Lung microvascular endothelial cell (primary cell): ENCODE measurements at regions not wholly inside any gene's neighbourhood (a gene's known extent, or its start where the extent isn't known, plus 50 kb on each side); places are given as distances from the start of the nearest gene placed in this dataset.

ENCODE experiments used
- DNase-seq, 2 donors: peaks; one replicate each; pipeline versions ENCODE4 v3.0.0 to v3.0.0-alpha.2; 2010; ENCODE audit warnings: low read depth in 2 of 2

- no peak for DNase-seq
These were observed 285.7 kb downstream of the RNF144B start for GRCh38 chr6:18672852-18673251.

DNA sequence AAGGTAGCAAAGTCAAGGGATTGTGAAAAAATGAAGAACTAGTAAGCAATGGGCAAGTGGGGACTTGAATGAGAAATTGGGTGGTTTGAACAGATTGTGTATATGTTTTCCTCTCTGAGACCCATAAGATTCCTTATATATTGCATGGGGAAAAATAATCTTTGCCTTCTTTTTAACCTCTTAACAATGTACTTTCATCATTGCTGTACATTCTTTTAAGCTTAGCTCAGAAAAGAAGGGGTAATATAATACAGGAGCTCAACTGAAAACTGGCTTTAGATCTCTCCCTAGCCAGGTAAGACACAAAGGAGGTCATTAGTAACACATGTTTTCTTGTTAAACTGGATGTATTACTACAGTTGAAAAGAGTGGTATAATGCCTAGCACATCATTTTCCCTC, 287.2 kb downstream of the RNF144B start:
- no peak for DNase-seq

GRCh38 chr6:18675881-18676280, 288.7 kb downstream of the RNF144B start:
- DNase-seq: no peak

- DNase-seq: no peak
These were observed 289.4 kb downstream of the RNF144B start for GRCh38 chr6:18676548-18676947.

GRCh38 chr6:18680842-18681241, 293.7 kb downstream of the RNF144B start:
- no peak for DNase-seq

GRCh38 chr6:18681832-18682503, 294.8 kb downstream of the RNF144B start:
- no peak for DNase-seq

DNA sequence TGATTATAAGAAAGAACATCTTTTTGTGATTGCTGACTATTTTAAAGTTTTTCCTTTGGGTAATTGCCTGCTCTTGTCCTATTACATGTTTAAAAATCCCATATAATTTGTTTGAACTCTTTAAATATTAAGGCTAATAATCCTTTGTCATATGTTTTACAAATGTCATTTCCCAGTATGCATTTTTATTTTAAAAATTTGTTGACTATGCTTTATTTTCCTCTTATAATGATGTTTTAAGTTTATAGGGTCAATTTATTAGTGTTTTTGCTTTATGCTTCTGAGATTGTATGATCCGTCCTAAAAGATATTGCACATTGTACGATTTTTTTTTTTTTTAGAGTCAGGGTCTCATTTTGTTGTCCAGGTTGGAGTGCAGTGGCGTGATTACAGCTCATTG, 297.2 kb downstream of the RNF144B start:
- no peak for DNase-seq

GRCh38 chr6:18692929-18693685, 306.0 kb downstream of the RNF144B start:
- no peak for DNase-seq

DNA sequence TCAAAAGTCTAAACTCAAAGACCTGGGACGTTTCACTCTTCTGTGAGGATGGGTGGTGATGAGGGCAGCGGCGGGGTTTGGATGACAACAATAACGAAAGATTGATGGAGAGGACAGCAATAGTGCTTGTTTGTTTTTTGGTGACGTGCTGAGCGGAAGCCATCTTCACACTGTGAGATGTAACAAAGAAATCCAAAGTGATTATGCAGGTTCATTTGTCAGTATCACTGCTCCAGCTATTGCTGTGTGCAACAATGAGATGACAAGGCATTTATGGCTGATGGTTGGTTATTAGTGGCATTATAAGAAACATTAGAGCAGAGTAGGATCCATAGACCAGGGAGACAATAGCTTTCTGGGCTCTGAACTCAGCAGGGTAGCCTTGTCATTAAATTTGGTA, 306.7 kb downstream of the RNF144B start:
- no peak for DNase-seq

GRCh38 chr6:18703546-18703945, 316.4 kb downstream of the RNF144B start:
- DNase-seq: no peak

DNA sequence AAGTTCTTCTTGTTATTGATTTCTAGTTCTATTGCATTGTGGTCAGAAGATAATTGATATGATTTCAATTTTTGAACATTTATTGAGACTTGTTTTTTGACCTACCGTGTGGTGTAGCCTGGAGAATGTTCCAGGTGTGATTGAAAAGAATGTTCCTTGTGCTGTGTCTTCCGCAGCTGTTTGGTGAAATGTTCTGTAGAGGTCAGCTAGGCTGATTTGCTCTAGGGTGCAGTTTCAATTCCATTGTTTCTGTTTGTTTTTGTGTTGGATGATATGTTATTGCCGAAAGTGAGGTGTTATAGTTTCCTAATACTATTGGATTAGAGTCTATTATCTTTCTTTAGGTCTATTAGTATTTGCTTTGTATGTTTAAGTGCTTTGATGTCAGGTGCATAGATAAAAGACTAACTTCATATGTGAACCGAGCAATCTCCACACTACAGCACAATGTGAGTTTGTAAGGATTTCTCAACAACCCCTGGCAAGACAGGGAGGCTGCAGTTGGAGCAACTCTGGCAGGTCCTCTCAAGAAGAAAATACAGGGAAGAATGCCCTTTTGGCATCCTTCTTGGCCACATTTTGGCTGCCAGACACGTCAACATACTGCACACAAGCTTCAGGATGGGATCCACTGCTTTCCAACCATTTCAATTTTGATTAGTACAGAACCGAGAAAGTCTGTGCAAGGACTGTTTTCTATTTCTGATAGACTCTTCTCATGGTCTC, 320.7 kb downstream of the RNF144B start:
- no peak for DNase-seq

DNA sequence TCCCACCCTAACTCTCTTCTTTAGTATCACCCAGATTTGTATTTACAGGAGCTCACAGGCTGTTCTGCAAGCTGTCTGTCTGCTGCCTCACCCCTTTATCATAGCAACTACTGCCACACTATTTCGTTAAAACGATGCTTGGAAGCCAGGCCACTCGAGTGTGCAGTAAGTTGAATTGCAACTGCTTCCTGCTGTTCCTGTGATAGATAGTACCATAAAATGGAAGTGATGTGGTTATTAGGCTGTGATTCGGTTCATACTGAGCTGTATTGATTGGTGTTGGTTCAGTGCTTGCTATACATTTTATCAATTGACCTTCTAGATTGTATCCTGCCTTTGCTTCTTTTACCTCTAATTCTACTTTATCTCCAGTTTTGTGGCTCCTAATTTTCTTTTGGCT, 325.4 kb downstream of the RNF144B start:
- no peak for DNase-seq

DNA sequence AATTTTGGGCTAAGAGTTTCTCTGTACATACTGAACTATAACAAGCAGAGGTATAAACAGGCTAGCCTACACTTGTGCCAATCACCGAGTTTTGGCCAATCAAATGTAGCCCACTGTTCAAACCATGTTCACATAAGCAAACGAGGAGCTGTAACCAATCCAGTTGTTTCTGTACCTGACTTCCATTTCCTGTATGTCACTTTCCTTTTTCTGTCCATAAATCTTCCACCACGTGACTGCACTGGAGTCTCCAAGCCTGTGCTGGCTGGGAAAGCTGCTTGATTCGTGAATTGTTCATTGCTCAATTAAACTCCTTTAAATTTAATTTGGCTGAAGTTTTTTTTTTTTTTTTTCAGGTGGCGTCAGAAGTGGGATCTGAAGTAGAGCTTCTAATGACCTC, 332.9 kb downstream of the RNF144B start:
- no peak for DNase-seq

DNA sequence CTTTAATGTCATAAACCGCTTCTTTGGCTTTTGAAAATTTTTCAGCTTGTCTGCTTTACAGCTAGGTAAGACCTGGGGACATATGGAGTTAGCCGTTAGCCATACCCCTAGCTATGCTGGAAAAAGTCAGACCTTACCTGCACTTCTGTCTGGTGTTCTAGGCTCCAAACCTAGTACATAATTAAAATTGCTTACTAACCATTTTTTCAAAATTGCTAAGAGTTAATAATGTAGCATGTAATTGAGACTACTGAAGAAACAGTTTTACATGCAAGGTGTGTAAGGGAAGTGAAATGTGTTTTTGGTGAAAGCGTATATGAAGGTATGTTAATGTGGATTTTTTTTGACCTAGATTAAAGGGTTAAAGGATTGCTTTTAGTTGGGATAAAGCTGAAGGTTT, 336.9 kb downstream of the RNF144B start:
- no peak for DNase-seq

GRCh38 chr6:18725449-18725848, 338.3 kb downstream of the RNF144B start:
- no peak for DNase-seq

- DNase-seq: no peak
These were observed 346.9 kb downstream of the RNF144B start for GRCh38 chr6:18733921-18734550.

- DNase-seq: no peak
These were observed 354.6 kb downstream of the RNF144B start for GRCh38 chr6:18741741-18742140.

- DNase-seq: no peak
These were observed 355.3 kb downstream of the RNF144B start for GRCh38 chr6:18742406-18742805.

DNA sequence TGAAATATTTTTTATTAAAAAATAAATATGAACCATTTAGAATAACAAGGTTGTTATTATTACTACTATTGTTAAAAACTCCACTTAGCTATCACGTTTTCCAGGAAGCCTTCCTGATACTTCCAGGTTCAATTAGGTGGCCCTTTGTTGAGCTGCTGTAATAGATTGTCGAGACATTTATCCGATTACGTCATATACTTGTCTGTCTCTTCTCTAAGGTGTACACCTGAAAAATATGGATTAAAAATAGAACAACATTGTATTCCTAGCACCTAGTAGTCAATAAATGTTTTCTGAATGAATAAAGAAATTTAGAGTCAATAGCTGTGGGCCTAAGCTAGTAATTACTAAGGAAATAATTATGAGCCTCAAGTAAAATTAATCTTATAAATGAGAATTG, 359.6 kb downstream of the RNF144B start:
- no peak for DNase-seq

DNA sequence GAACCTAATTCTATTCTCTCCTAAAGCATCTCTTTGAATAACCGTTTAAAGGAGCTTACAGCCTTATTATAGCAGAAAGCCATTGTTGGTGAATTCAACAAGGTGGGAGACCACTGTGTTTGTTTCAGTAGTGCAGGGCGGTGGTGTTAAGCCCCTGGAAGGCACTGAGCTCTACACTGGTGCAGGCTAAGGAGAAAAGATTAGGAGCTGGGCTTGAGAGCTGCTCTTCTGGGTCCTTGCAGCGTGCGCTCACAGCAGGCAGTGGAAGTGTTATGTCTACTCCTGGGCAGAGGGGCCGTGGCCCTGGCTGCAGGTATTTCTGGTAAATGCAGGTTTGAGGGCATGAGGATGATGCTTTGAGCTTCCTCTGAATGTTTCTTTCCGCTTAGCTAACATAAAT, 361.2 kb downstream of the RNF144B start:
- no peak for DNase-seq

GRCh38 chr6:18752278-18753068, 365.3 kb downstream of the RNF144B start:
- no peak for DNase-seq
